H1 (cell line): ENCODE measurements at regions not wholly inside any gene's neighbourhood (a gene's known extent, or its start where the extent isn't known, plus 50 kb on each side); places are given as distances from the start of the nearest gene placed in this dataset.

Experiments used
- CTCF ChIA-PET: fragments of 300-600 bp; sonication (Branson Sonifier 250); formaldehyde crosslinking; loops from one replicate; lab custom pipeline; 2021; ENCODE audit not compliant: partially characterized antibody; lab: Charles Lee
- POLR2A ChIA-PET: fragments of 300-600 bp; sonication (Branson Sonifier 250); formaldehyde crosslinking; loops from one replicate; lab custom pipeline; 2021; ENCODE audit warnings: inconsistent platforms; ENCODE audit not compliant: partially characterized antibody; lab: Charles Lee
- DNase-seq, 2 experiments: peaks; one replicate each; pipeline versions ENCODE4 v3.0.0 to v3.0.0-alpha.2; 2010 to 2022; ENCODE audit warnings: low spot score in 2 of 2, low read depth in 1 of 2, mixed read lengths in 1 of 2
- FAIRE-seq: peaks from 2 replicates; lab custom pipeline; 2011; peaks lifted over from hg19 to GRCh38; lab: Jason Lieb, UNC
- H2AFZ ChIP-seq: 2 replicates; pipeline ENCODE4 v1.8.1; 2012; ENCODE audit warnings: low read length, inconsistent platforms
- H2AK5ac ChIP-seq: 2 replicates; pipeline ENCODE4 v1.6.1; 2013; ENCODE audit warnings: low read depth, low read length
- H2BK120ac ChIP-seq: replicated peaks from 2 replicates; pipeline ENCODE3; 2013; ENCODE audit warnings: low read depth, low read length, inconsistent platforms
- H2BK12ac ChIP-seq: 2 replicates; pipeline ENCODE4 v1.6.1; 2013; ENCODE audit warnings: low read depth, low read length
- H2BK15ac ChIP-seq: 2 replicates; pipeline ENCODE4 v1.6.1; 2013; ENCODE audit warnings: low read length
- H2BK20ac ChIP-seq: 2 replicates; pipeline ENCODE4 v1.6.1; 2013; ENCODE audit warnings: low read length
- H2BK5ac ChIP-seq: 2 replicates; pipeline ENCODE4 v1.6.1; 2013; ENCODE audit warnings: low read depth, low read length
- H3K14ac ChIP-seq: 2 replicates; pipeline ENCODE4 v1.6.1; 2013; ENCODE audit warnings: inconsistent platforms; ENCODE audit not compliant: insufficient read length
- H3K18ac ChIP-seq: 2 replicates; pipeline ENCODE4 v1.6.1; 2013; ENCODE audit warnings: low read length; ENCODE audit errors: extremely low read depth
- H3K23ac ChIP-seq: 2 replicates; pipeline ENCODE4 v1.6.1; 2013; ENCODE audit warnings: inconsistent platforms; ENCODE audit not compliant: insufficient read length
- H3K23me2 ChIP-seq: 2 replicates; pipeline ENCODE4 v1.6.1; 2013; ENCODE audit warnings: low read depth, low read length
- H3K27ac ChIP-seq: 2 replicates; pipeline ENCODE4 v1.6.1; 2011; ENCODE audit warnings: low read depth, low read length, inconsistent platforms
- H3K27me3 ChIP-seq, 4 experiments: replicated peaks in 1 of 4; 1 replicate in 1 of 4; 2 replicates in 3 of 4; pipeline versions ENCODE4 v1.6.1 to v1.8.1; 2011 to 2013; ENCODE audit warnings: low read length in 3 of 4, mild to moderate bottlenecking in 3 of 4, inconsistent platforms in 2 of 4, mixed read lengths in 2 of 4, moderate library complexity in 1 of 4; ENCODE audit not compliant: control insufficient read depth in 3 of 4, insufficient read depth in 3 of 4; ENCODE audit errors: extremely low read depth in 1 of 4
- H3K36me3 ChIP-seq, 4 experiments: 2 replicates each; pipeline versions ENCODE4 v1.6.1 to v1.8.1; 2011 to 2013; ENCODE audit warnings: mild to moderate bottlenecking in 4 of 4, low read length in 3 of 4, moderate library complexity in 2 of 4, control low read depth in 1 of 4, inconsistent platforms in 1 of 4; ENCODE audit not compliant: insufficient read depth in 4 of 4, control insufficient read depth in 2 of 4
- H3K4ac ChIP-seq: replicated peaks from 2 replicates; pipeline ENCODE3; 2013; ENCODE audit warnings: low read length, low read depth, mixed read lengths, inconsistent platforms; ENCODE audit not compliant: insufficient read length
- H3K4me1 ChIP-seq, 4 experiments: replicated peaks in 1 of 4; 1 replicate in 1 of 4; 2 replicates in 3 of 4; pipeline versions ENCODE4 v1.6.1 to v1.8.1; 2011 to 2013; ENCODE audit warnings: low read length in 3 of 4, inconsistent platforms in 2 of 4, mixed read lengths in 1 of 4; ENCODE audit not compliant: insufficient read depth in 4 of 4, control insufficient read depth in 3 of 4
- H3K4me2 ChIP-seq, 2 experiments: 2 replicates each; pipeline versions ENCODE4 v1.6.1 to v1.8.1; 2011 to 2013; ENCODE audit warnings: low read depth in 2 of 2, low read length in 2 of 2, control low read depth in 1 of 2, inconsistent platforms in 1 of 2, mild to moderate bottlenecking in 1 of 2; ENCODE audit not compliant: insufficient read depth in 1 of 2
- H3K4me3 ChIP-seq, 4 experiments: fragments of 200-600, 300-600 bp in 1 of 4; sonication (generic), shearing (Covaris generic), sonication (Bioruptor Twin) in 1 of 4; 2 replicates each; pipeline versions ENCODE4 v1.5.1 to v1.8.1; 2011 to 2016; ENCODE audit warnings: low read length in 4 of 4, low read depth in 3 of 4, control low read depth in 2 of 4, inconsistent platforms in 2 of 4, mild to moderate bottlenecking in 2 of 4, mixed read lengths in 1 of 4, moderate library complexity in 1 of 4; ENCODE audit not compliant: insufficient read depth in 2 of 4; ENCODE audit errors: extremely low read depth in 1 of 4
- H3K56ac ChIP-seq: replicated peaks from 2 replicates; pipeline ENCODE3; 2013; ENCODE audit warnings: low read depth, mild to moderate bottlenecking, mixed read lengths, low read length, inconsistent platforms; ENCODE audit not compliant: insufficient read length
- H3K79me1 ChIP-seq: 2 replicates; pipeline ENCODE4 v1.6.1; 2013; ENCODE audit warnings: low read depth, low read length, control low read depth
- H3K79me2 ChIP-seq, 2 experiments: 2 replicates each; pipeline versions ENCODE4 v1.6.1 to v1.8.1; 2012 to 2013; ENCODE audit warnings: low read length in 2 of 2, mild to moderate bottlenecking in 2 of 2, inconsistent platforms in 1 of 2; ENCODE audit not compliant: insufficient read depth in 2 of 2, control insufficient read depth in 1 of 2
- H3K9ac ChIP-seq, 4 experiments: replicated peaks in 1 of 4; 1 replicate in 1 of 4; 2 replicates in 3 of 4; pipeline versions ENCODE4 v1.6.1 to v1.8.1; 2011 to 2013; ENCODE audit warnings: low read depth in 3 of 4, low read length in 3 of 4, control low read depth in 2 of 4, mild to moderate bottlenecking in 2 of 4, moderate library complexity in 2 of 4, inconsistent platforms in 1 of 4; ENCODE audit errors: extremely low read depth in 1 of 4
- H3K9me3 ChIP-seq, 2 experiments: 2 replicates each; pipeline versions ENCODE4 v1.6.1 to v1.8.1; 2012 to 2013; ENCODE audit warnings: mild to moderate bottlenecking in 2 of 2, moderate library complexity in 2 of 2, control low read depth in 1 of 2, inconsistent platforms in 1 of 2, low read depth in 1 of 2, low read length in 1 of 2, mixed read lengths in 1 of 2; ENCODE audit not compliant: insufficient read depth in 2 of 2
- H4K20me1 ChIP-seq, 2 experiments: replicated peaks in 1 of 2; 2 replicates each; pipeline versions ENCODE3 to v1.8.1; 2011 to 2013; ENCODE audit warnings: inconsistent platforms in 2 of 2, low read length in 2 of 2, mild to moderate bottlenecking in 1 of 2; ENCODE audit not compliant: insufficient read depth in 2 of 2, control insufficient read depth in 1 of 2
- H4K5ac ChIP-seq: 2 replicates; pipeline ENCODE4 v1.6.1; 2013; ENCODE audit warnings: low read length, low read depth, mixed read lengths, inconsistent platforms; ENCODE audit not compliant: insufficient read length
- H4K8ac ChIP-seq: 2 replicates; pipeline ENCODE4 v1.8.0; 2013; ENCODE audit warnings: mild to moderate bottlenecking, moderate library complexity, low read length, inconsistent platforms; ENCODE audit not compliant: insufficient read depth; ENCODE audit errors: extremely low read depth
- H4K91ac ChIP-seq: replicated peaks from 2 replicates; pipeline ENCODE3; 2013; ENCODE audit warnings: low read length, mixed read lengths, inconsistent platforms; ENCODE audit not compliant: insufficient read length
- CBX5 ChIP-seq: fragments of 300-800, 300-1000 bp; sonication (generic); IDR thresholded peaks from 2 replicates; pipeline ENCODE4 v1.7.1; 2016; ENCODE audit warnings: antibody characterized with exemption, low read length, low read depth
- EZH2 ChIP-seq: fragments of 200-600 bp; sonication (generic); IDR thresholded peaks from 2 replicates; pipeline ENCODE4 v1.7.1; 2012; ENCODE audit warnings: low read depth, mild to moderate bottlenecking, moderate library complexity, low read length, inconsistent platforms; ENCODE audit not compliant: severe bottlenecking
- FOSL1 ChIP-seq: IDR thresholded peaks from 2 replicates; pipeline ENCODE4 v1.6.1; 2011; ENCODE audit warnings: mild to moderate bottlenecking, low read depth, low read length, moderate library complexity; ENCODE audit not compliant: insufficient read depth
- GABPA ChIP-seq: IDR thresholded peaks from 2 replicates; pipeline ENCODE4 v1.6.1; 2011; ENCODE audit warnings: mild to moderate bottlenecking, low read length, moderate library complexity, borderline replicate concordance; ENCODE audit not compliant: insufficient read depth
- JUN ChIP-seq: IDR thresholded peaks from 2 replicates; pipeline ENCODE4 v1.6.1; 2011; ENCODE audit warnings: low read depth, mild to moderate bottlenecking, improper control_type of control experiment, low read length
- KDM4A ChIP-seq: IDR thresholded peaks from one replicate; pipeline ENCODE4 v1.7.1; 2012; ENCODE audit warnings: low read depth, mild to moderate bottlenecking, moderate library complexity, low read length, inconsistent platforms; ENCODE audit not compliant: severe bottlenecking
- KDM5A ChIP-seq: fragments of 200-600 bp; IDR thresholded peaks from 2 replicates; pipeline ENCODE4 v1.7.1; 2012; ENCODE audit warnings: mild to moderate bottlenecking, low read length, inconsistent platforms, mixed read lengths
- MAX ChIP-seq: IDR thresholded peaks from 2 replicates; pipeline ENCODE4 v1.6.1; 2012; ENCODE audit warnings: inconsistent platforms
- SIN3A ChIP-seq, 2 experiments: IDR thresholded peaks in 1 of 2; conservative IDR thresholded peaks in 1 of 2; 2 replicates each; pipeline ENCODE4 v1.6.1; 2011 to 2012; ENCODE audit warnings: low read length in 2 of 2, improper control_type of control experiment in 1 of 2, low read depth in 1 of 2, mild to moderate bottlenecking in 1 of 2
- SIRT6 ChIP-seq: IDR thresholded peaks from one replicate; pipeline ENCODE4 v1.7.1; 2012; ENCODE audit warnings: low read length, inconsistent platforms
- TAF1 ChIP-seq: IDR thresholded peaks from 2 replicates; pipeline ENCODE4 v1.6.1; 2011; ENCODE audit warnings: mild to moderate bottlenecking, low read depth, low read length
- TBP ChIP-seq: IDR thresholded peaks from 2 replicates; pipeline ENCODE4 v1.6.1; 2011; ENCODE audit warnings: low read depth, low read length, improper control_type of control experiment
- YY1 ChIP-seq: IDR thresholded peaks from 2 replicates; pipeline ENCODE4 v1.6.1; 2011; ENCODE audit warnings: low read depth, mild to moderate bottlenecking, low read length
- WGBS, 2 experiments: shearing (Covaris generic) in 1 of 2; methylation state at CpG; one replicate each; pipeline versions ENCODE4 v1.1.6 to v1.1.7; 2013 to 2015; ENCODE audit warnings: low lambda C conversion rate in 2 of 2, mixed read lengths in 2 of 2, inconsistent platforms in 1 of 2, low coverage in 1 of 2, missing lambda C conversion rate in 1 of 2; ENCODE audit not compliant: insufficient replicate concordance in 2 of 2, insufficient coverage in 1 of 2, insufficient read length in 1 of 2; ENCODE audit errors: extremely low coverage in 1 of 2, missing lambda C conversion rate in 1 of 2; 5-methylcytosine and 5-hydroxymethylcytosine counted together

GRCh38 chr6:156648616-156649015 lies 128.6 kb upstream of the ARID1B start:
- FAIRE-seq: no peak
- Histone ChIP-seq H2BK12ac (no peak overlapping the region), H3K36me3 (no peaks in the 10 kb centered on the region), H2BK5ac (no peak overlapping the region), H3K14ac (no peak overlapping the region), H3K27ac (no peak overlapping the region), H3K4ac (no peak overlapping the region), H3K4me3 (no peak overlapping the region), H2BK20ac (no peak overlapping the region), H3K9ac (no peak overlapping the region), H3K79me2 (no peaks in the 10 kb centered on the region), H4K91ac (no peak overlapping the region), H3K23me2 (peaks cover under 1% of the 10 kb centered on the region; the same call in 1 of the 2 replicates), H3K23ac (no peak overlapping the region), H2AFZ (no peak overlapping the region), H2BK15ac (no peak overlapping the region), H3K4me1 (peaks cover 0 to 3% (median under 1%) of the 10 kb centered on the region in 4 experiments; a peak in 1 of 7 replicates), H2BK120ac (no peak overlapping the region), H2AK5ac (no peak overlapping the region), H3K4me2 (no peak overlapping the region), H4K20me1 (no peaks in the 10 kb centered on the region), H4K8ac (no peak overlapping the region), H3K56ac (no peak overlapping the region), H3K79me1 (no peaks in the 10 kb centered on the region)
- 93% methylated on average over 6 of the region's 6 CpGs; no CpG with 5 or more reads in 1 of the 2 experiments for WGBS, 2 experiments
- CTCF ChIA-PET: interaction anchor here (0.9 to 1.4 kb wide), 3 partner anchors 9 to 106 kb away, joined by 3 to 4 read pairs (median 3); no protein-coding TSS in a partner anchor
- TF ChIP-seq GABPA (no peak), SIN3A (conservative IDR thresholded peaks at IDR 0.05 in 1 of 2, IDR thresholded peaks at IDR 0.05 in 1 of 2; ENCODE audit: low read depth in 1 of 2, low read length in 2 of 2) (no peak), SIRT6 (no peak), KDM5A (no peak), MAX (no peak), FOSL1 (no peak), EZH2 (no peak), YY1 (no peak), TBP (no peak), KDM4A (no peak), JUN (no peak), TAF1 (no peak), CBX5 (no peak)
- TF ChIP-seq, all 59 proteins: peak for 0
- Histone ChIP-seq H3K27me3 (no peaks in the 10 kb centered on the region), H4K5ac (no peak overlapping the region), H3K18ac (no peak overlapping the region), H3K9me3 (peaks cover 0 to 3% of the 10 kb centered on the region in 2 experiments; a peak in 1 of 4 replicates)
- POLR2A ChIA-PET: no interaction called here
- DNase-seq: no peak
